DND-41 (cell line): ENCODE measurements at regions not wholly inside any gene's neighbourhood (a gene's known extent, or its start where the extent isn't known, plus 50 kb on each side); places are given as distances from the start of the nearest gene placed in this dataset.

ENCODE experiments used
- CTCF ChIP-seq: IDR thresholded peaks from 2 replicates; pipeline ENCODE4 v1.5.1; 2012; ENCODE audit warnings: borderline replicate concordance, low read length, moderate library complexity, mild to moderate bottlenecking; ENCODE audit not compliant: poor library complexity, severe bottlenecking; ENCODE audit errors: extremely low read depth
- EZH2 ChIP-seq: IDR thresholded peaks from 3 replicates; pipeline ENCODE4 v1.6.1; 2012; ENCODE audit warnings: borderline replicate concordance, low read depth, mild to moderate bottlenecking, moderate library complexity, low read length, inconsistent platforms; ENCODE audit not compliant: severe bottlenecking

- TF ChIP-seq CTCF (no peak), EZH2 (no peak)
Observed at GRCh38 chrX:7280520-7280919, 132.6 kb upstream of the PUDP start.
